Panc1 (cell line): ENCODE measurements at regions not wholly inside any gene's neighbourhood (a gene's known extent, or its start where the extent isn't known, plus 50 kb on each side); places are given as distances from the start of the nearest gene placed in this dataset.

Source experiments
- POLR2AphosphoS5 ChIP-seq: IDR thresholded peaks from 2 replicates; pipeline ENCODE4 v1.6.1; 2012; ENCODE audit warnings: mild to moderate bottlenecking, low read depth, low read length, moderate library complexity
- SIN3A ChIP-seq: IDR thresholded peaks from 2 replicates; pipeline ENCODE4 v1.6.1; 2012; ENCODE audit warnings: low read depth, mild to moderate bottlenecking, low read length, moderate library complexity, borderline replicate concordance; ENCODE audit not compliant: insufficient read depth
- TCF7L2 ChIP-seq: IDR thresholded peaks from 2 replicates; pipeline ENCODE4 v1.6.1; 2011; ENCODE audit warnings: mild to moderate bottlenecking, low read depth, low read length, inconsistent platforms
- TF ChIP-seq, protein P1 (sequence below): fragments of 450-650 bp; IDR thresholded peaks from 2 replicates; pipeline ENCODE4 v1.5.1; 2017; ENCODE audit warnings: mild to moderate bottlenecking
- TF ChIP-seq, protein P2 (sequence below), 2 experiments: IDR thresholded peaks; 2 replicates each; pipeline ENCODE4 v1.6.1; 2011 to 2012; ENCODE audit warnings: low read depth in 2 of 2, control low read depth in 1 of 2, low read length in 1 of 2, mild to moderate bottlenecking in 1 of 2, moderate library complexity in 1 of 2; ENCODE audit not compliant: insufficient read depth in 1 of 2

DNA sequence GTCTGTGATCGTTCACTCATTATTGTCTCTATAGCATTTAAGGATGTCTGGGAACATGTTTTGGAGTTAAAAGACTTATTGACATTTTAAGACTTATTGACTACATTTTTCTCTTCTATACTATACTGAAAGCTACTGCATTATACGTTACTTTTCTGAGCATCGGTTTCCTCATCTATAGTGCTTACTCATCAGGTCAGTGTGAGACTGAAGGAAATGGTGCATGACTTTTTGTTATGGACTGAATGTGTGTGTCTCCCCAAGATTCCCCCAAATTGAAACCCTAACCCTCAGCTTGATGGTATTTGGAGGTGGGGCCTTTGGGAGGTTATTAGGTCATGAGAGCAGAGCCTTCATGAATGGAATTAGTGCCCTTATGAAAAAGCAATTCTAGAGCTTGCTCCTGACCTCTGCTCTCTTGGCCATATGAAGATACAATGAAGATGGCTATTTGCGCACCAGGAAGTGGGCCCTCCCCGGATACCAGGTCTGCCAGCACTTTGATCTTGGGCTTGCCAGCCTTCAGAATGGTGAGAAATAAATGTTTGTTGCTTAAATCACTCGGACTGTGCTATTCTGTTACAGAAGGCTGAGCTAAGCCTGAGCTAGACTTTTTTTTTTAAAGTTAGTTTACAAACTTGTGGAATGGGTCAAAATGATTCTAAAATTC is 243.7 kb upstream of the RREB1 start:
- TF ChIP-seq, protein P1, sequence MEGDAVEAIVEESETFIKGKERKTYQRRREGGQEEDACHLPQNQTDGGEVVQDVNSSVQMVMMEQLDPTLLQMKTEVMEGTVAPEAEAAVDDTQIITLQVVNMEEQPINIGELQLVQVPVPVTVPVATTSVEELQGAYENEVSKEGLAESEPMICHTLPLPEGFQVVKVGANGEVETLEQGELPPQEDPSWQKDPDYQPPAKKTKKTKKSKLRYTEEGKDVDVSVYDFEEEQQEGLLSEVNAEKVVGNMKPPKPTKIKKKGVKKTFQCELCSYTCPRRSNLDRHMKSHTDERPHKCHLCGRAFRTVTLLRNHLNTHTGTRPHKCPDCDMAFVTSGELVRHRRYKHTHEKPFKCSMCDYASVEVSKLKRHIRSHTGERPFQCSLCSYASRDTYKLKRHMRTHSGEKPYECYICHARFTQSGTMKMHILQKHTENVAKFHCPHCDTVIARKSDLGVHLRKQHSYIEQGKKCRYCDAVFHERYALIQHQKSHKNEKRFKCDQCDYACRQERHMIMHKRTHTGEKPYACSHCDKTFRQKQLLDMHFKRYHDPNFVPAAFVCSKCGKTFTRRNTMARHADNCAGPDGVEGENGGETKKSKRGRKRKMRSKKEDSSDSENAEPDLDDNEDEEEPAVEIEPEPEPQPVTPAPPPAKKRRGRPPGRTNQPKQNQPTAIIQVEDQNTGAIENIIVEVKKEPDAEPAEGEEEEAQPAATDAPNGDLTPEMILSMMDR = no peak
- TF ChIP-seq TCF7L2 (no peak), POLR2AphosphoS5 (no peak), SIN3A (no peak)
- TF ChIP-seq, protein P2, sequence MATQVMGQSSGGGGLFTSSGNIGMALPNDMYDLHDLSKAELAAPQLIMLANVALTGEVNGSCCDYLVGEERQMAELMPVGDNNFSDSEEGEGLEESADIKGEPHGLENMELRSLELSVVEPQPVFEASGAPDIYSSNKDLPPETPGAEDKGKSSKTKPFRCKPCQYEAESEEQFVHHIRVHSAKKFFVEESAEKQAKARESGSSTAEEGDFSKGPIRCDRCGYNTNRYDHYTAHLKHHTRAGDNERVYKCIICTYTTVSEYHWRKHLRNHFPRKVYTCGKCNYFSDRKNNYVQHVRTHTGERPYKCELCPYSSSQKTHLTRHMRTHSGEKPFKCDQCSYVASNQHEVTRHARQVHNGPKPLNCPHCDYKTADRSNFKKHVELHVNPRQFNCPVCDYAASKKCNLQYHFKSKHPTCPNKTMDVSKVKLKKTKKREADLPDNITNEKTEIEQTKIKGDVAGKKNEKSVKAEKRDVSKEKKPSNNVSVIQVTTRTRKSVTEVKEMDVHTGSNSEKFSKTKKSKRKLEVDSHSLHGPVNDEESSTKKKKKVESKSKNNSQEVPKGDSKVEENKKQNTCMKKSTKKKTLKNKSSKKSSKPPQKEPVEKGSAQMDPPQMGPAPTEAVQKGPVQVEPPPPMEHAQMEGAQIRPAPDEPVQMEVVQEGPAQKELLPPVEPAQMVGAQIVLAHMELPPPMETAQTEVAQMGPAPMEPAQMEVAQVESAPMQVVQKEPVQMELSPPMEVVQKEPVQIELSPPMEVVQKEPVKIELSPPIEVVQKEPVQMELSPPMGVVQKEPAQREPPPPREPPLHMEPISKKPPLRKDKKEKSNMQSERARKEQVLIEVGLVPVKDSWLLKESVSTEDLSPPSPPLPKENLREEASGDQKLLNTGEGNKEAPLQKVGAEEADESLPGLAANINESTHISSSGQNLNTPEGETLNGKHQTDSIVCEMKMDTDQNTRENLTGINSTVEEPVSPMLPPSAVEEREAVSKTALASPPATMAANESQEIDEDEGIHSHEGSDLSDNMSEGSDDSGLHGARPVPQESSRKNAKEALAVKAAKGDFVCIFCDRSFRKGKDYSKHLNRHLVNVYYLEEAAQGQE (IDR thresholded peaks at IDR 0.05; ENCODE audit: insufficient read depth in 1 of 2, low read depth in 2 of 2, low read length in 1 of 2) = no peak
